ENCODE measurements at regions not wholly inside any gene's neighbourhood (a gene's known extent, or its start where the extent isn't known, plus 50 kb on each side); places are given as distances from the start of the nearest gene placed in this dataset.

DNA sequence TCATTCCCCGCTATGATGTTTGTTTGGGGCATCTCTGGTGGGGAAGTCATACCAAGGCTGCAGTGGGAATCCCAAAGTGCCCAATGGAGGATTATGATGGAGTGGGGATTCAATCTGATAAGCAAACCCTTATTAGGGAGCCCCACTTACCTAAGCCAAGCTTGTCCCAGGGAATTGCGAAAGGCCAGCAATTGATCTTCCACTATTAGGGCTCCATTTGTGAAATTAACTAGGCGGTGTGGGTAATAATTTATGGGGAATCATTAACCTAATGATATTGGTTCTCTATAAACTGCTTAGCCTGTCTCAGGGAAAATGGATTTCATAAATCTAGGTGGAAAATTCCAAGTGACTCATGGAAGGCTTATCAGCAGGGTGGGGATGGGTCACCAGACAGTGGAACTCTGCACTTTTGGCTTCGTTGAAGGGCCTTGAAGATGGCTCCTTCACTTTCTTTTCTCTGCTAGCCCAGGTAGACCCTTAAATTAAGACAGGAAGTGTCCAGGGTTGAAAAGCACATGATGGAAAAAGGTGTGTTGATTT lies 113.0 kb upstream of the WSCD2 start:
- TF ChIP-seq POLR2A (IDR thresholded peaks at IDR 0.05; ENCODE audit: extremely low read depth, insufficient read length) (no peak), MYC (IDR thresholded peaks at IDR 0.05; ENCODE audit: low read depth, low read length) (no peak)
- TF ChIP-seq, protein P1, sequence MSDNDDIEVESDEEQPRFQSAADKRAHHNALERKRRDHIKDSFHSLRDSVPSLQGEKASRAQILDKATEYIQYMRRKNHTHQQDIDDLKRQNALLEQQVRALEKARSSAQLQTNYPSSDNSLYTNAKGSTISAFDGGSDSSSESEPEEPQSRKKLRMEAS (IDR thresholded peaks at IDR 0.05; ENCODE audit: low read depth, low read length) = no peak
- TF ChIP-seq, protein P2, sequence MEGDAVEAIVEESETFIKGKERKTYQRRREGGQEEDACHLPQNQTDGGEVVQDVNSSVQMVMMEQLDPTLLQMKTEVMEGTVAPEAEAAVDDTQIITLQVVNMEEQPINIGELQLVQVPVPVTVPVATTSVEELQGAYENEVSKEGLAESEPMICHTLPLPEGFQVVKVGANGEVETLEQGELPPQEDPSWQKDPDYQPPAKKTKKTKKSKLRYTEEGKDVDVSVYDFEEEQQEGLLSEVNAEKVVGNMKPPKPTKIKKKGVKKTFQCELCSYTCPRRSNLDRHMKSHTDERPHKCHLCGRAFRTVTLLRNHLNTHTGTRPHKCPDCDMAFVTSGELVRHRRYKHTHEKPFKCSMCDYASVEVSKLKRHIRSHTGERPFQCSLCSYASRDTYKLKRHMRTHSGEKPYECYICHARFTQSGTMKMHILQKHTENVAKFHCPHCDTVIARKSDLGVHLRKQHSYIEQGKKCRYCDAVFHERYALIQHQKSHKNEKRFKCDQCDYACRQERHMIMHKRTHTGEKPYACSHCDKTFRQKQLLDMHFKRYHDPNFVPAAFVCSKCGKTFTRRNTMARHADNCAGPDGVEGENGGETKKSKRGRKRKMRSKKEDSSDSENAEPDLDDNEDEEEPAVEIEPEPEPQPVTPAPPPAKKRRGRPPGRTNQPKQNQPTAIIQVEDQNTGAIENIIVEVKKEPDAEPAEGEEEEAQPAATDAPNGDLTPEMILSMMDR (IDR thresholded peaks at IDR 0.05; ENCODE audit: low read depth, low read length) = no peak
- no peak overlapping the region for H3K4me3 ChIP-seq (ENCODE audit: low read depth, low read length)
- no peak for DNase-seq (ENCODE audit: low read depth)

DNA sequence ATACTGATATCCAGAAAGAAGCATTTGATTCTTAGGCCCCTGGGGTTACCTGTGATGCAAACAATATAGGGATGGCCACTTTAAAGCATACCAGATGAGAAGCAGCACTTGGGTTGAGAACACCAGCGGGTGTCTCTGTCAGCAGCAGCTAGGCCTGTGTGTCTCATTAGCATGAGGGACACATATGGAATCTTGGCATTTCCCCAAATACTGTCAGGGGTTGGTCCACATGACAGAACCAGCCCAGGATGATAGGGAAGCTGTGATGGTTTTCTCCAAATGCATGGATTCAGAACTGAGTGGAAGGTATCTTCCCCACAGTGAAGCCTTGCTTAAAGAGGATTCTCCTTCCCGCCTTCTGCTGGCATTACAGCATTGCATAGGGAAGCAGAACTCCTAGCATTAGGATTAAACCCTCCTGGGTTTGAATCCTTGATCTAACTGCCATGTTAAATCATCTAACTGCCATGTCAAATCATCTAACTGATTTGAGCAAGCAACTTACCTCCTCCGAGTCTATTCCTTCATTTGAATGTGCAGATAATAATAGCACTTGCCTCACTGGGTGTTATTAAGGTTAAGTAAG lies 111.5 kb upstream of the WSCD2 start:
- no peak overlapping the region for H3K4me3 ChIP-seq (ENCODE audit: low read depth, low read length)
- TF ChIP-seq, protein P2 (IDR thresholded peaks at IDR 0.05; ENCODE audit: low read depth, low read length) = no peak
- no peak for TF ChIP-seq POLR2A (IDR thresholded peaks at IDR 0.05; ENCODE audit: extremely low read depth, insufficient read length)
- TF ChIP-seq, protein P1 (IDR thresholded peaks at IDR 0.05; ENCODE audit: low read depth, low read length) = no peak
- no peak for TF ChIP-seq MYC (IDR thresholded peaks at IDR 0.05; ENCODE audit: low read depth, low read length)
- DNase-seq (ENCODE audit: low read depth) = no peak

DNA sequence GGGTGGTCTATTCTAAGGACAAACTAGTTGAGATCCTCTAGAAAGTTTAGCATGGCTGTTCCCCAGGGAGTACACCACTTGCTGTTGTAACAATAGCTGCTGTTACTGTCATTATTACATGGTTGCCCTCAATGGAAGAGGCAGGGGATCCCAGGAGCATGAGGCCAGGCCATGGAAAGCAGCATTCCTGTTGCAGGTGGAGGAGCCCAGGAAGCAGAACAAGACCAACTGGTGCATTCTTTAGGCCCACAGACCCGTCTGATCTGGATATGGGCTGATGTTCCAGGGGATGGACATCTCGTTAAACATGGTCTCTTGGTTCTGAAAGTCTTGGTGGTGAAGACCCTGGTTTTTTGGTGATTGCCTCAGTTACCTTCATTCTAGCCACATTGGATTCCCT lies 109.2 kb upstream of the WSCD2 start:
- no peak for DNase-seq (ENCODE audit: low read depth)
- no peak overlapping the region for H3K4me3 ChIP-seq (ENCODE audit: low read depth, low read length)
- no peak for TF ChIP-seq POLR2A (IDR thresholded peaks at IDR 0.05; ENCODE audit: extremely low read depth, insufficient read length)
- TF ChIP-seq, protein P1 (IDR thresholded peaks at IDR 0.05; ENCODE audit: low read depth, low read length) = no peak
- no peak for TF ChIP-seq MYC (IDR thresholded peaks at IDR 0.05; ENCODE audit: low read depth, low read length)
- TF ChIP-seq, protein P2 (IDR thresholded peaks at IDR 0.05; ENCODE audit: low read depth, low read length) = no peak

DNA sequence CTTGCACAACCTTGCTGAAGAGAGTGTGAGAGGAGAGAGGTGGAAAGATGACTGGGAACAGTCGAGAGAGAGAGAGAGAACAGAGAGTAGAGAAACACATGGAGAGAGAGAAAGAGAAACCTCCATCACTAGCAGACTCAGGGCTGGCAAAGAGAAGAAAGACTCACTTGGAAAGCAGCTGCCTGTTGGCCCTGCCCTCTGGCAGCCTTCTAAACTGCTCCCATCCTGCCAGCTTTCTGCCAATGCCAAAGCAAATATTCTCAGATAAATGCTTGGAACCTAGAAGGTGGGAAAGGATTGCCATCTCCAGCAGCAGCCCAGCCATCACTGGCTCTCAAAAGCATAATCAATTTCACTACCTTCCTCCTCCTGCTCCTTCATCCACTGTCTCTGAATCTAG lies 107.9 kb upstream of the WSCD2 start:
- no peak overlapping the region for H3K4me3 ChIP-seq (ENCODE audit: low read depth, low read length)
- TF ChIP-seq POLR2A (IDR thresholded peaks at IDR 0.05; ENCODE audit: extremely low read depth, insufficient read length) (no peak), MYC (IDR thresholded peaks at IDR 0.05; ENCODE audit: low read depth, low read length) (no peak)
- TF ChIP-seq, protein P2 (IDR thresholded peaks at IDR 0.05; ENCODE audit: low read depth, low read length) = no peak
- TF ChIP-seq, protein P1 (IDR thresholded peaks at IDR 0.05; ENCODE audit: low read depth, low read length) = no peak
- DNase-seq (ENCODE audit: low read depth) = no peak

DNA sequence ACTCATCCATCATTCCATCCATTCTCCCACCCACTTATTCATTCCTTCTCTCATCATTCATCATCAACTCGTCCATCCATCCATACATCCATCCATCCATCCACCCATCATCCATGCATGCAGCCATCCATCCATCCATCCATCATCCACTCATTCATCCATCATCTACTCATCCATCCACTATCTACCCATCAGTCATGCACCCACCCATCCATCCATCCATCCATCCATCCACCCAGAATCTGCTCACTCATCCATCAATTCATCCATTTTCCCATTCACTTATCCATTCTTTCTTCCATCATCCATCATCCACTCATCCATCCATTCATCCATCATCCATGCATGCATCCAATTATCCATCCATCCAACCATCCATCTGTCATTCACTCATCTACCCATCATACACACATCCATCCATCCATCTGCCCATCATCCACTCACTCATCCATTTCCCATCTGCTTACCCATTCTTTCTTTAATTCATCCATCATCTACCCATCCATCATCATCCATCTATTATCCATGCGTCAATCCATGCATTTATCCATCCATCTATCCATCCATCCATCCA lies 107.1 kb upstream of the WSCD2 start:
- no peak overlapping the region for H3K4me3 ChIP-seq (ENCODE audit: low read depth, low read length)
- TF ChIP-seq, protein P2 (IDR thresholded peaks at IDR 0.05; ENCODE audit: low read depth, low read length) = no peak
- TF ChIP-seq, protein P1 (IDR thresholded peaks at IDR 0.05; ENCODE audit: low read depth, low read length) = no peak
- no peak for TF ChIP-seq POLR2A (IDR thresholded peaks at IDR 0.05; ENCODE audit: extremely low read depth, insufficient read length)
- no peak for TF ChIP-seq MYC (IDR thresholded peaks at IDR 0.05; ENCODE audit: low read depth, low read length)
- DNase-seq (ENCODE audit: low read depth) = no peak

All from NB4 (cell line).